ENCODE measurements at regions not wholly inside any gene's neighbourhood (a gene's known extent, or its start where the extent isn't known, plus 50 kb on each side); places are given as distances from the start of the nearest gene placed in this dataset.

- TF ChIP-seq ELK1 (IDR thresholded peaks at IDR 0.05; ENCODE audit: borderline replicate concordance, low read depth, low read length) (no peak), CHD1 (IDR thresholded peaks at IDR 0.05; ENCODE audit: low read depth, low read length) (no peak)
Observed at GRCh38 chr12:116368196-116369194, 91.0 kb upstream of the MED13L start (continued).

Measured in IMR-90 (cell line).